ENCODE measurements at regions not wholly inside any gene's neighbourhood (a gene's known extent, or its start where the extent isn't known, plus 50 kb on each side); places are given as distances from the start of the nearest gene placed in this dataset.

DNA sequence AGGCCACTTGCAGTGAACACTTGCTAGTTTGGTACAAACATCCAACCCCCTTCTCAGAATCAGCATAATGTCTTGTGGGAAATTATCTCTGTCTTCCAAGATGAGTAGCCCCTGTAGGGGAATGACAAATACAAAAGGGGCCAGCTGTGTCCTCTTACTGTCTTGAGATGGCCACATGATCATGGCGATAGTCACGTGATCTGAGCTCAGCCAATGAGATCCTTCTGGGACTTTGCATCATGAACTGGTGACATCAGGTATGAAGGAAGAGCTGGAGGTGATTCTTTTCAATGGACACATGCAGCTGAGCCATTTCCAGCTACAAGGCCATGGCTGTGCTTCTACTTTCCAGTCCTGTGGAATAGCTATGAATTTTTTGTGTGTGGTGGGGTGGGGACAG, 206.3 kb downstream of the IRX1 start:
- no peaks in the 10 kb centered on the region for H3K36me3 ChIP-seq (ENCODE audit: insufficient read depth)
- 83% methylated on average over 2 of the region's 2 CpGs for WGBS

DNA sequence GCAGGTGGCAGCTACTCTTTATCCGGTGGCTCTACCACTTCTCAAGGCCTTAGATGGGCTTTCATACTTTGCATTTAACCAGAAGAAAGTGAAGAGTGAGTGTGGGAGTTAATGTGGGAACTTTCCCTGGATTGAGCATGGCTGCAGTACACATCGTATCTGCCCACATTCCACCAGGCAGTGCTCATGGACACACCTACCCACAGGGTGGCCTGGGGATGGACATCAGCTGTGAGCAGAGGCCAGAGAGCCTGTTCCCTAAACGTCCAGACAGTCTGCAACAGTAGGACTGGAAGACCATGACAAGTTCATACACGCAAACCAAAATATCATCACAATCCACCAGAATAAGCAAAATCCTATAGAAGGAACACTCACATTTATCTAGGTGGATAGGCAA, 213.8 kb downstream of the IRX1 start:
- H3K27ac ChIP-seq (ENCODE audit: low read depth): no peak overlapping the region
- no peaks in the 10 kb centered on the region for H3K36me3 ChIP-seq (ENCODE audit: insufficient read depth)
- WGBS: 70% methylated on average over 4 of the region's 4 CpGs
- DNase-seq (ENCODE audit: extremely low spot score): no peak
- no peaks in the 10 kb centered on the region for H3K4me1 ChIP-seq (ENCODE audit: insufficient read depth)
- no peak overlapping the region for H3K4me3 ChIP-seq (ENCODE audit: low read depth, low read length)

More for the DNA sequence above, 206.3 kb downstream of the IRX1 start:
- H3K27ac ChIP-seq (ENCODE audit: low read depth): no peak overlapping the region
- H3K4me1 ChIP-seq (ENCODE audit: insufficient read depth): no peaks in the 10 kb centered on the region
- DNase-seq (ENCODE audit: extremely low spot score): no peak
- H3K4me3 ChIP-seq (ENCODE audit: low read depth, low read length): no peak overlapping the region

DNA sequence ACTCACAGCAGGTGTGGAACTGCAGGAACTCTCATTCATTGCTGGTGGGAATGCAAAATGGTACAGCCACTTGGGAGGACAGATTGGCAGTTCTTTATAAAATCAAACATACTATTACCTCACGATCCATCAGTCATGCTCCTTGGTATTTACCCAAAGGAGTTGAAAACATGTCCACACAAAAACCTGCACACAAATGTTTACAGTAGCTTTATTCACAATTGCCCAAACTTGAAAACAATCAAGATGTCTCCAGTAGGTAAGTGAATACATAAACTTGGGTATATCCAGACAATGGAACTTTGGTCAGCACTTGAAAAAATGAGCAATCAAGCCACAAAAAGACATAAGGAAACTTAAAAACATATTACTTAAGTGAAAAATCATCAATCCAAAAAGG, 215.5 kb downstream of the IRX1 start:
- Histone ChIP-seq H3K4me1 (ENCODE audit: insufficient read depth) (no peaks in the 10 kb centered on the region), H3K4me3 (ENCODE audit: low read depth, low read length) (no peak overlapping the region)

DNA sequence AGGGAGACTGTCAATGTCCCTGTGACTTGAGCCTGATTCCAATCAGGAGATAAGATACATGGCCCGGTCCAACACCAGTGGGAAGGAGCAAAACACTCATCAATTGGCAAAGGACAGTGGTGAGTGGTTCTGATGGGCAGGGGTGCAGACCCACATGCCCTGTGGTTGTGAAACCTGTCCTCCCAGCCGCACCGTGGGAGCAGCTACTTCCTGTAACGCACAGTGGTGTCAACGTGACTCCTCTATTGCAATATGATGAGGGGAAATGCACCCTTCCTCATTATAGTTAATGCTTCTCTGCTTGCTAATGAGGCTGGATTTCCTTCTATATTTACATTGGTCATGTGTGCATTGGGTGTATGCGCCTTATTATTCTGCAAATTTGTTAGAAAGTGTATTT, 223.0 kb downstream of the IRX1 start:
- Histone ChIP-seq H3K27ac (ENCODE audit: low read depth) (no peak overlapping the region), H3K36me3 (ENCODE audit: insufficient read depth) (no peaks in the 10 kb centered on the region), H3K4me3 (ENCODE audit: low read depth, low read length) (no peak overlapping the region), H3K4me1 (ENCODE audit: insufficient read depth) (no peaks in the 10 kb centered on the region)
- no peak for DNase-seq (ENCODE audit: extremely low spot score)
- 78% methylated on average over 6 of the region's 6 CpGs for WGBS

More for the DNA sequence above, 215.5 kb downstream of the IRX1 start:
- 84% methylated on average over 1 of the region's 1 CpG for WGBS
- H3K27ac ChIP-seq (ENCODE audit: low read depth): no peak overlapping the region
- H3K36me3 ChIP-seq (ENCODE audit: insufficient read depth): no peaks in the 10 kb centered on the region
- DNase-seq (ENCODE audit: extremely low spot score): no peak

DNA sequence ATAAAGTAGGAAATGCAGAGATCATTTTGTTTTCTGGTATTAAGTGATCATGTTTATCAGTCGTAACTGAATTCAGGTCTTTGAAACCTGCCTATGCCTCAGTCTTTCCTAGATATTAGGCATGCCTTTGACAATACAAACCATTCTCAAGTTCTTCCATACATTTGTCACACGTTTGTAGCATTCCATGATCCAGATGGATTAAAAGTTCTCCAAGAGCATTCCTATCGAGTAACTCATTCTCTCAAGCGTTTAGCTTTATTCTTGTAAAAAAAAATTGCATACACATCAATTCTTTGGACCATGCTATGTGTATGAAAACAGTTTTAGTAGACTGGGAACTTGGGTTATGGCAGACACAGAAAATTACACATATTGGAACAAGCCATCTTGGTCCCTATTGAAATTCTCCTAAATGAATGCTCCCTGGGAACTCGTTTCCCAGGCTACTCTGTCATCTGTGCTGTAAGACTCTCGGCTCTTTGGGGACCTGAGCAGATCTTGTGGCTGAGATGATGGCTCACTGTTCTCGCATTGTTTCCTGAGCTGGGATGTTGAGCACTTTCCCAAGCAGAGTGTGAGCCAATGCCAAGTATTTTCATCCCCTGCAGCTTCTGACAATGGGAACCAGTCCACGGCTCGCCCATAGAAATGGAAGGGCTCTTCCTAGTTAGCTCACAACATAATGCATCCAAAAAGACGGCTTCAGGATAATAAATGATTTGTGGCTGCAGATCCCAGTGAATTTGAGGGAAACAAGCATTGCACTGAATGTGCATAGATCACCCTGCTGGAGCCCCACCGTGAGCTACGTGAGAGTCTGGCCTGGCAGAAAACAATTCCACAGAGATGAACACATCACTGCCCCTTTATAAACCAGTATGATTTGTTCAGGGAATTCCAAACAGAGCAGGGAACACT, 230.2 kb downstream of the IRX1 start:
- WGBS: 51% methylated on average over 12 of the region's 12 CpGs
- Histone ChIP-seq H3K36me3 (ENCODE audit: insufficient read depth) (no peaks in the 10 kb centered on the region), H3K4me3 (ENCODE audit: low read depth, low read length) (no peak overlapping the region), H3K4me1 (ENCODE audit: insufficient read depth) (no peaks in the 10 kb centered on the region), H3K27ac (ENCODE audit: low read depth) (no peak overlapping the region)
- no peak for DNase-seq (ENCODE audit: extremely low spot score)

DNA sequence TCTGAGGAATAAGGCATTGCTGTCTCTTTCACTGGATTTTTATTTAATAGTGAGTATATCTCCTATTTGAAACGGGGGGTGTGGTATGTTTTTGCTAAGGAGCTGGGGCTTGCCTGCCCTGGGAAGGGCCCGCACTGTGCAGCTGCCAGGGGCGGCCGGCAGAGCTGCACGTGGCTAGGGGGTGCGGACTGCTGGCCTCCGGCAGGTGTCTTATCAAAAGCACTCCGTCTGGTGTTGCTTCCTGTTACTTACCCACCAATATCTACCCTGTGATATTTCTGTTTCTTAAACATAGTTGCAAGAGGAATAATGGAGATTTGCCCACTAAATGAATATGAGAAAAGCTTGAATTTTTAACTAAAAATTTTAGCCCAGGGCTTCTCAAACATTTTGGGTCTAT, 232.0 kb downstream of the IRX1 start:
- H3K4me3 ChIP-seq (ENCODE audit: low read depth, low read length): no peak overlapping the region
- DNase-seq (ENCODE audit: extremely low spot score): no peak
- no peaks in the 10 kb centered on the region for H3K36me3 ChIP-seq (ENCODE audit: insufficient read depth)
- H3K27ac ChIP-seq (ENCODE audit: low read depth): no peak overlapping the region
- 40% methylated on average over 8 of the region's 8 CpGs for WGBS
- H3K4me1 ChIP-seq (ENCODE audit: insufficient read depth): no peaks in the 10 kb centered on the region

DNA sequence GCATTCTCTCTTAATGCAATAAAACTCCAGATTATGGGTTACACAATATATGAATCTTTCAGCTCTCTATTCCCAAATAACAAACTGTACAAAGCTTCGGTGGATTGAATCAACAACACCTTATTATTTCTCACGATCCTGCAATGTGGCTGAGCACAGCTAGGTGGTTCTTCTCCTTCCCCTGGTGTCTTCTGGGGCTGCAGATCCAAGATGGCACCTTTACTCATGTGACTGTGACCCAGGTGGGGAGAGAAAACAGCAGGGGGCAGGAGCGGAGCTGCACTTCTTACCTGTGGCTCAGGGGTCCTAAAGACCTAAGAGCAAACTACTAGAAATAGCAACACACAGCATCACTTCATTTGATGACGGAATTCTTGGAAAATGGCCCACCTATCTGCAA, 233.1 kb downstream of the IRX1 start:
- Histone ChIP-seq H3K4me1 (ENCODE audit: insufficient read depth) (no peaks in the 10 kb centered on the region), H3K36me3 (ENCODE audit: insufficient read depth) (no peaks in the 10 kb centered on the region), H3K27ac (ENCODE audit: low read depth) (no peak overlapping the region), H3K4me3 (ENCODE audit: low read depth, low read length) (no peak overlapping the region)
- DNase-seq (ENCODE audit: extremely low spot score): no peak
- 84% methylated on average over 4 of the region's 4 CpGs for WGBS

DNA sequence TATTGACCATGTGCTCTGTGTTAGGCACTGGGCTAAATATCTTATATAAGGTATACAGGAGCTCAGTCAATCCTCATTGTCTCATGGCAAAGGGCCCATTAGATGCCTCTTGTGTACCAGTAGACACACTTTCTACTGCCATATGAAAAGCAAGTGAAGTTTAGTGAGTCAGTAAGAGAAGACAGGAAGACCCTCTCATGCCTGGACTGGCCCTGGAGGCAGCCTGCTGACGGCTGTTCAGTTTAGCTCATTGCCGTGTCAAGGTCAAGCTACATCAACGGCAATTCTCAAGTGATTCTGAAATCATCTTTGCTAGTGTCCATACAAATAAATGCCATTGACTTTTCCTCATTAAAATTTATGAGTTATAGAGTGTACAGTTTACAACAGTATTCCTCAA, 237.9 kb downstream of the IRX1 start:
- Histone ChIP-seq H3K4me1 (ENCODE audit: insufficient read depth) (no peaks in the 10 kb centered on the region), H3K4me3 (ENCODE audit: low read depth, low read length) (no peak overlapping the region), H3K36me3 (ENCODE audit: insufficient read depth) (no peaks in the 10 kb centered on the region), H3K27ac (ENCODE audit: low read depth) (no peak overlapping the region)
- 51% methylated on average over 3 of the region's 3 CpGs for WGBS
- DNase-seq (ENCODE audit: extremely low spot score): no peak

DNA sequence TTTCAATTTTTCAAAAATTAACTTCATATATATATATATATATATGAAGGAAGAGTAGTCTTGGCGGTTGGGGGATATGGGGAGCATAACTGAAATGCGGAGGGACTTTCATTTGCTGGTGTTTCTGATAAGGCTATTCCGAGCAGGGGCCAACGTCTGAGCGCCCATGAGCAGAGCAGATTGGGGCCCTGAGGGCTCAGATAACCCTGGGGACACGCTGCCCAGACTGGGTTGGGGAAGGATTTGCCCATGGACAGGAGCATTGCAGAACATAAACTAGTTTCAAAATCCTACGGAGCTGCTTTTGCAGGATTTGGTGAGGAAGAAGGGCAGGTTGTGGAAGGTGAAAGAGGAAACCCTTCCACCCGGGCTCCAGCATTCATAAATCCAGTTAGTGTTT, 240.2 kb downstream of the IRX1 start:
- Histone ChIP-seq H3K36me3 (ENCODE audit: insufficient read depth) (no peaks in the 10 kb centered on the region), H3K4me3 (ENCODE audit: low read depth, low read length) (no peak overlapping the region), H3K4me1 (ENCODE audit: insufficient read depth) (no peaks in the 10 kb centered on the region), H3K27ac (ENCODE audit: low read depth) (no peak overlapping the region)
- DNase-seq (ENCODE audit: extremely low spot score): no peak
- 39% methylated on average over 8 of the region's 8 CpGs for WGBS

DNA sequence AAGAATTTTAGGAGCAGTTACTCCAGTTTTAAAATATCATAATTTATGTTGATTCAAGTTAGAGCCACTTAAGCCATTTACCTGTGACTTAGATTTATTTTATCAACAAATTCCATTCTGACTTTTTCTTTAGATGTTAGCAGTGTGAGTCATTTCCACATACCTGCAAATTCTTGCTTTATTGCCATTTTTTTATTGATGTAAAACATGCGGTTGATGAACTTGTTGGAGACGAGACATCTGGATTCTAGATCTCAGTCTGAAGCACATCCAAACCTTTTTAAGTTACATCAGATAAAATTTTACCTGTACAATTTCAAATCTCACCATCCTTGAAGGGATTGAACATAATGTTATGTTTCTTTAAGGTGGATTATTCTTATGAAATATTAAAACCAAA, 240.9 kb downstream of the IRX1 start:
- no peak overlapping the region for H3K27ac ChIP-seq (ENCODE audit: low read depth)
- no peaks in the 10 kb centered on the region for H3K36me3 ChIP-seq (ENCODE audit: insufficient read depth)
- WGBS: 24% methylated on average over 2 of the region's 2 CpGs
- H3K4me3 ChIP-seq (ENCODE audit: low read depth, low read length): no peak overlapping the region
- DNase-seq (ENCODE audit: extremely low spot score): peak; percentile 21
- H3K4me1 ChIP-seq (ENCODE audit: insufficient read depth): no peaks in the 10 kb centered on the region

DNA sequence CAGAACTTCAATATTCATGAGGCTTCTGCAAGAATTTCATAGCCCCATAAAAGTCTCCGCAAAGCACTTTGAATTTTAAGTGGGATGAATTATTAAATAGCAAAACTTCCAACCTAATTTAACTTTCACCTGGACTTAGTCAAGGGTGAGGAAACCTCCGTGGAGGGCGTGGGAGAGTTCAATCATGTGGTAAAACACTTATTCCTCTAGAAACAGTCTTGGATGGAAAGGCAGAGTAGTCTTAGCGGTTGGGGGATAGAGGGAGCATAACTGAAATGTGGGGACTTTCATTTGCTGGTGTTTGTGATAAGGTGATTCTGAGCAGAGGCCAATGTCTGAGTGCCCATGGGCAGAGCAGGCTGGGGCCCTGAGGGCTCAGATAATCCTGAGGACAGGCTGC, 241.9 kb downstream of the IRX1 start:
- Histone ChIP-seq H3K4me3 (ENCODE audit: low read depth, low read length) (no peak overlapping the region), H3K27ac (ENCODE audit: low read depth) (no peak overlapping the region), H3K36me3 (ENCODE audit: insufficient read depth) (no peaks in the 10 kb centered on the region), H3K4me1 (ENCODE audit: insufficient read depth) (no peaks in the 10 kb centered on the region)
- DNase-seq (ENCODE audit: extremely low spot score): no peak
- 33% methylated on average over 4 of the region's 4 CpGs for WGBS

DNA sequence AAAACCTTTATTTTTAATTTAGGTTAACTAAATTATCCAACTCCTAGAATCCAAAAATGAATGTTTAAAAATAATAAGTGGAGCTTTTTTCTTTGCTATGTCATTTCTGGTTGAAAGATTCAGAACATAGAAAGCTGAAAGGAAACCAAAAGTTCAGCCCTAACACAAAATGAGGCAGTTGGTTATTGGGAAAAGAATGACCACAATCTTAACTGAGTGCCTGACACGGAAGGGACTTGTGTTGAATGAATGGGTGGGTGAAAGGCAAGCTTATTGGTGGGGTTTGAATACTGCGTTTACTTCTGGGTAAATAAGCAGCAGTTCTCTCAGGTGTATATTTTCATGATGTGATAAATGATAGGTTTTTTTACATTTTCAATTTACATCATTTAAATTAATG, 243.5 kb downstream of the IRX1 start:
- Histone ChIP-seq H3K27ac (ENCODE audit: low read depth) (no peak overlapping the region), H3K4me3 (ENCODE audit: low read depth, low read length) (no peak overlapping the region), H3K36me3 (ENCODE audit: insufficient read depth) (no peaks in the 10 kb centered on the region), H3K4me1 (ENCODE audit: insufficient read depth) (no peaks in the 10 kb centered on the region)
- no peak for DNase-seq (ENCODE audit: extremely low spot score)
- 78% methylated on average over 2 of the region's 2 CpGs for WGBS

DNA sequence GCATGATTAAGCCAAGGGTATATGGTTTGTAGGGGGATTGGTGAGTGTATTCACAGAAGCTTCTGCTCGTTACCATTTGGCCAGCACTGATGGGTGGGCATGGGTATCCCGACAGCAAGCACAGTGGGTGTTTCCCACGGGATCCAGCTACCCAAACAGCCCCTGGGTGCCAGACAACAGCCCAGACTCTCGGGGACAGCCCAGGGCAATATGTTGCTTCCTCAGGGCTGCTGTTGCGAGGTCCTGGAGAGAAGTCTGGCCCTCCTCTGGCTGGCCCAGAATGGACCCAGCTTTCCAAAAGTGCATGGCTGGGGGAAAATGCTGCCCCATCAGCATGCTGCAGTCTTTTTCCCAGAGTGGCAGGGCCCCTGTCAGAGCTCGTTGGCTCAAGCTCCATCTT, 247.0 kb downstream of the IRX1 start:
- Histone ChIP-seq H3K4me1 (ENCODE audit: insufficient read depth) (no peaks in the 10 kb centered on the region), H3K36me3 (ENCODE audit: insufficient read depth) (no peaks in the 10 kb centered on the region), H3K27ac (ENCODE audit: low read depth) (no peak overlapping the region), H3K4me3 (ENCODE audit: low read depth, low read length) (no peak overlapping the region)
- no peak for DNase-seq (ENCODE audit: extremely low spot score)
- WGBS: 70% methylated on average over 6 of the region's 6 CpGs

DNA sequence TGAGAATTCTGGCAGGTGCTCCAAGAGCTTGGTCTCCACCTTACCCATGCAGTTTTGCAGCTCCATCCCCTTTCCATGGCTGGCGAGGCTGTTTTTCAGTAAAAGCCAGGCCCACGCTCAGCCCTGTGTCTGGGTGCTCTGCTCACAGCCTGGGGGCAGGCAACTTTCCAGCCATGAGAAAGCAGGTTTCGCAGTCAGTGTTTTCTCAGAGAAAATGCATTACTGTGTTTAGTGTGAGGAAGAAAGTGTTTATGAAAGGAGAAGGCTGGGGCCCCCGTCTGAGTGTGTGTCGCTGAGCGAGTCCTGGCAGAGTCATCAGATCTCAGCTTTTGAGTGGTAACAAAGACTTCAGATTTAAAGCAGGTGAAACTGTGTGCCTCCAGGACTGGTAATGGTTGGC, 248.1 kb downstream of the IRX1 start:
- Histone ChIP-seq H3K27ac (ENCODE audit: low read depth) (no peak overlapping the region), H3K36me3 (ENCODE audit: insufficient read depth) (no peaks in the 10 kb centered on the region), H3K4me3 (ENCODE audit: low read depth, low read length) (no peak overlapping the region), H3K4me1 (ENCODE audit: insufficient read depth) (no peaks in the 10 kb centered on the region)
- DNase-seq (ENCODE audit: extremely low spot score): no peak
- WGBS: 32% methylated on average over 6 of the region's 6 CpGs

Data from urinary bladder (tissue), 3 donors.